ENCODE measurements at regions not wholly inside any gene's neighbourhood (a gene's known extent, or its start where the extent isn't known, plus 50 kb on each side); places are given as distances from the start of the nearest gene placed in this dataset.

- no peak for FAIRE-seq
These were observed 709.1 kb upstream of the FZD8 start for GRCh38 chr10:36351159-36351558.

- FAIRE-seq: no peak
These were observed 707.5 kb upstream of the FZD8 start for GRCh38 chr10:36349445-36350078.

- no peak for FAIRE-seq
These were observed 703.7 kb upstream of the FZD8 start for GRCh38 chr10:36345807-36346206.

GRCh38 chr10:36345175-36345533, 703.1 kb upstream of the FZD8 start:
- no peak for FAIRE-seq

- FAIRE-seq: no peak
These were observed 702.4 kb upstream of the FZD8 start for GRCh38 chr10:36344240-36345174.

- FAIRE-seq: no peak
These were observed 700.7 kb upstream of the FZD8 start for GRCh38 chr10:36342781-36343180.

GRCh38 chr10:36341471-36341870, 699.4 kb upstream of the FZD8 start:
- no peak for FAIRE-seq

GRCh38 chr10:36336315-36336714, 694.2 kb upstream of the FZD8 start:
- no peak for FAIRE-seq

- FAIRE-seq: no peak
These were observed 691.4 kb upstream of the FZD8 start for GRCh38 chr10:36333446-36333845.

GRCh38 chr10:36332926-36333325, 690.8 kb upstream of the FZD8 start:
- no peak for FAIRE-seq

GRCh38 chr10:36331121-36331520, 689.0 kb upstream of the FZD8 start:
- FAIRE-seq: no peak

GRCh38 chr10:36325815-36326214, 683.7 kb upstream of the FZD8 start:
- FAIRE-seq: no peak

GRCh38 chr10:36324831-36325230, 682.7 kb upstream of the FZD8 start:
- FAIRE-seq: no peak

GRCh38 chr10:36313142-36313541, 671.0 kb upstream of the FZD8 start:
- FAIRE-seq: no peak

- FAIRE-seq: no peak
These were observed 661.8 kb upstream of the FZD8 start for GRCh38 chr10:36303896-36304295.

GRCh38 chr10:36302086-36302485, 660.0 kb upstream of the FZD8 start:
- no peak for FAIRE-seq

- no peak for FAIRE-seq
These were observed 659.4 kb upstream of the FZD8 start for GRCh38 chr10:36301539-36301938.

- FAIRE-seq: no peak
These were observed 659.0 kb upstream of the FZD8 start for GRCh38 chr10:36301139-36301538.

- no peak for FAIRE-seq
These were observed 641.7 kb upstream of the FZD8 start for GRCh38 chr10:36283827-36284226.

GRCh38 chr10:36281831-36282331, 639.8 kb upstream of the FZD8 start:
- no peak for FAIRE-seq

GRCh38 chr10:36280890-36281499, 638.9 kb upstream of the FZD8 start:
- FAIRE-seq: no peak

GRCh38 chr10:36280321-36280741, 638.2 kb upstream of the FZD8 start:
- FAIRE-seq: no peak

- FAIRE-seq: no peak
These were observed 636.1 kb upstream of the FZD8 start for GRCh38 chr10:36278176-36278575.

GRCh38 chr10:36277459-36277858, 635.4 kb upstream of the FZD8 start:
- no peak for FAIRE-seq
